Stimulated activated CD8-positive, alpha-beta memory T cell treated with anti-CD3 and anti-CD28 coated beads, Interleukin-4, amount 100 ng/mL, for 48 hours (primary cell): ENCODE measurements at regions not wholly inside any gene's neighbourhood (a gene's known extent, or its start where the extent isn't known, plus 50 kb on each side); places are given as distances from the start of the nearest gene placed in this dataset.

Experiments used
- DNase-seq: peaks from one replicate; pipeline ENCODE4 v3.0.0-alpha.2; 2020

GRCh38 chr13:66069570-66069969 lies 1160.6 kb downstream of the PCDH9 start:
- no peak for DNase-seq

GRCh38 chr13:66068683-66069082 lies 1161.5 kb downstream of the PCDH9 start:
- no peak for DNase-seq

- DNase-seq = no peak
These were observed 1181.2 kb downstream of the PCDH9 start for GRCh38 chr13:66048888-66049287.

- no peak for DNase-seq
These were observed 1189.6 kb downstream of the PCDH9 start for GRCh38 chr13:66040506-66040905.

GRCh38 chr13:66037096-66037495 lies 1193.0 kb downstream of the PCDH9 start:
- no peak for DNase-seq

- no peak for DNase-seq
These were observed 1193.5 kb downstream of the PCDH9 start for GRCh38 chr13:66036636-66037035.

GRCh38 chr13:66036024-66036614 lies 1194.0 kb downstream of the PCDH9 start:
- no peak for DNase-seq

- no peak for DNase-seq
These were observed 1196.2 kb downstream of the PCDH9 start for GRCh38 chr13:66033924-66034323.

- DNase-seq = no peak
These were observed 1208.3 kb downstream of the PCDH9 start for GRCh38 chr13:66021846-66022245.

GRCh38 chr13:66014771-66015170 lies 1215.4 kb downstream of the PCDH9 start:
- DNase-seq = no peak

- DNase-seq = no peak
These were observed 1220.9 kb downstream of the PCDH9 start for GRCh38 chr13:66009241-66009640.

GRCh38 chr13:66003558-66003957 lies 1226.6 kb downstream of the PCDH9 start:
- DNase-seq = no peak

GRCh38 chr13:66001140-66001539 lies 1229.0 kb downstream of the PCDH9 start:
- DNase-seq = no peak

- DNase-seq = no peak
These were observed 1230.7 kb downstream of the PCDH9 start for GRCh38 chr13:65999411-65999810.

- DNase-seq = no peak
These were observed 1239.5 kb downstream of the PCDH9 start for GRCh38 chr13:65990684-65991083.

- no peak for DNase-seq
These were observed 1244.5 kb downstream of the PCDH9 start for GRCh38 chr13:65985612-65986011.

GRCh38 chr13:65977525-65977924 lies 1252.6 kb downstream of the PCDH9 start:
- no peak for DNase-seq

GRCh38 chr13:65971541-65971940 lies 1258.6 kb downstream of the PCDH9 start:
- no peak for DNase-seq

GRCh38 chr13:65966991-65967451 lies 1263.1 kb downstream of the PCDH9 start:
- DNase-seq = no peak

- DNase-seq = no peak
These were observed 1264.6 kb downstream of the PCDH9 start for GRCh38 chr13:65965501-65965900.

- DNase-seq = no peak
These were observed 1265.5 kb downstream of the PCDH9 start for GRCh38 chr13:65964672-65965071.

- no peak for DNase-seq
These were observed 1270.8 kb downstream of the PCDH9 start for GRCh38 chr13:65959305-65959704.

GRCh38 chr13:65946387-65946786 lies 1283.7 kb downstream of the PCDH9 start:
- no peak for DNase-seq

- no peak for DNase-seq
These were observed 1286.4 kb downstream of the PCDH9 start for GRCh38 chr13:65943708-65944107.

GRCh38 chr13:65943024-65943423 lies 1287.1 kb downstream of the PCDH9 start:
- no peak for DNase-seq
